Astrocyte of the cerebellum (primary cell): ENCODE measurements at regions not wholly inside any gene's neighbourhood (a gene's known extent, or its start where the extent isn't known, plus 50 kb on each side); places are given as distances from the start of the nearest gene placed in this dataset.
"Not testable (repeated sequence)": the region's sequence is repeated elsewhere in the genome, so short reads cannot be mapped to it uniquely, and the experiment has no call there.

Experiments
- DNase-seq: peaks from one replicate; pipeline ENCODE4 v3.0.0-alpha.2; 2011; ENCODE audit warnings: low read depth
- H3K4me3 ChIP-seq: 2 replicates; pipeline ENCODE4 v1.5.1; 2011; ENCODE audit warnings: mild to moderate bottlenecking, low read depth, low read length, moderate library complexity
- CTCF ChIP-seq: IDR thresholded peaks from 2 replicates; pipeline ENCODE4 v1.5.1; 2012; ENCODE audit warnings: low read length, low read depth, moderate library complexity, mild to moderate bottlenecking; ENCODE audit errors: missing control alignments
- in situ Hi-C: cut with HindIII; loops from 2 replicates; pipeline ENCODE4 v1.10.0; 2017; ENCODE audit warnings: low sequenced_read_pairs

- TF ChIP-seq CTCF: no peak
- no peak overlapping the region for H3K4me3 ChIP-seq
- no peak for DNase-seq
- in situ Hi-C loops: no loop called here
Measured at GRCh38 chr21:20207335-20207734, 790.9 kb upstream of the NCAM2 start.

- TF ChIP-seq CTCF: no peak
- H3K4me3 ChIP-seq: no peak overlapping the region
- no peak for DNase-seq
- in situ Hi-C loops: no loop called here
Measured at GRCh38 chr21:20215959-20216358, 782.2 kb upstream of the NCAM2 start.

GRCh38 chr21:20220586-20220985 is 777.6 kb upstream of the NCAM2 start:
- in situ Hi-C loops: no loop called here
- no peak overlapping the region for H3K4me3 ChIP-seq
- TF ChIP-seq CTCF: no peak
- no peak for DNase-seq

- DNase-seq, H3K4me3 ChIP-seq, in situ Hi-C loops: not testable (repeated sequence)
Measured at GRCh38 chr21:20221981-20222380, 776.2 kb upstream of the NCAM2 start.

GRCh38 chr21:20236649-20237048 is 761.6 kb upstream of the NCAM2 start:
- DNase-seq, H3K4me3 ChIP-seq, in situ Hi-C loops: not testable (repeated sequence)

- TF ChIP-seq CTCF: no peak
- no peak overlapping the region for H3K4me3 ChIP-seq
- no peak for DNase-seq
- in situ Hi-C loops: no loop called here
Measured at GRCh38 chr21:20249401-20249800, 748.8 kb upstream of the NCAM2 start.

GRCh38 chr21:20250337-20250736 is 747.9 kb upstream of the NCAM2 start:
- no peak for TF ChIP-seq CTCF
- in situ Hi-C loops: no loop called here
- no peak overlapping the region for H3K4me3 ChIP-seq
- no peak for DNase-seq

- DNase-seq: no peak
- H3K4me3 ChIP-seq: no peak overlapping the region
- in situ Hi-C loops: no loop called here
- TF ChIP-seq CTCF: no peak
Measured at GRCh38 chr21:20253261-20253660, 744.9 kb upstream of the NCAM2 start.
